A549 (cell line): ENCODE measurements at regions not wholly inside any gene's neighbourhood (a gene's known extent, or its start where the extent isn't known, plus 50 kb on each side); places are given as distances from the start of the nearest gene placed in this dataset.

Experiments
- BHLHE40 ChIP-seq: IDR thresholded peaks from 2 replicates; pipeline ENCODE4 v1.6.1; 2012; ENCODE audit warnings: low read depth, low read length, inconsistent platforms
- CBX2 ChIP-seq: fragments of 200-600 bp; sonication (generic); IDR thresholded peaks from 2 replicates; pipeline ENCODE4 v1.6.1; 2016; ENCODE audit warnings: low read depth, mild to moderate bottlenecking, borderline replicate concordance
- CEBPB ChIP-seq, 2 experiments: fragments of >200 bp in 1 of 2; sonication (Bioruptor Twin) in 1 of 2; formaldehyde crosslinking in 1 of 2; IDR thresholded peaks; 2 replicates each; pipeline ENCODE4 v1.6.1; 2012 to 2016
- CTCF ChIP-seq: fragments of >200 bp; sonication (Bioruptor Twin); formaldehyde crosslinking; IDR thresholded peaks from 3 replicates; pipeline ENCODE4 v1.5.1; 2016
- E2F6 ChIP-seq: IDR thresholded peaks from 2 replicates; pipeline ENCODE4 v1.6.1; 2012; ENCODE audit warnings: low read depth, borderline replicate concordance
- EP300 ChIP-seq, 2 experiments: fragments of >200 bp; sonication (Bioruptor Twin); formaldehyde crosslinking; IDR thresholded peaks; 2 replicates in 1 of 2; 3 replicates in 1 of 2; pipeline ENCODE4 v1.6.1; 2016 to 2017
- HOXB13 ChIP-seq: fragments of 250-450 bp; sonication (Bioruptor Pico); IDR thresholded peaks from 2 replicates; pipeline ENCODE4 v1.5.0; 2020; ENCODE audit warnings: low read depth, mild to moderate bottlenecking, moderate library complexity
- NFE2L2 ChIP-seq: fragments of 150-350 bp; conservative IDR thresholded peaks from 2 replicates; pipeline ENCODE4 v1.6.1; 2014; ENCODE audit warnings: low read length
- PHF8 ChIP-seq: fragments of 200-600 bp; sonication (generic); IDR thresholded peaks from 2 replicates; pipeline ENCODE4 v1.6.1; 2016; ENCODE audit warnings: low read depth, mild to moderate bottlenecking, antibody characterized with exemption, moderate library complexity, borderline replicate concordance
- REST ChIP-seq: fragments of 200-600 bp; sonication (generic); IDR thresholded peaks from 2 replicates; pipeline ENCODE4 v1.6.1; 2016; ENCODE audit warnings: antibody characterized with exemption, mild to moderate bottlenecking, moderate library complexity
- SMC3 ChIP-seq: fragments of >200 bp; sonication (Bioruptor Twin); formaldehyde crosslinking; IDR thresholded peaks from 3 replicates; pipeline ENCODE4 v1.6.1; 2018; ENCODE audit warnings: inconsistent platforms
- ZFP36 ChIP-seq: fragments of 450-650 bp; IDR thresholded peaks from 2 replicates; pipeline ENCODE4 v1.6.1; 2014; ENCODE audit warnings: borderline replicate concordance; ENCODE audit not compliant: partially characterized antibody

GRCh38 chr2:220143336-220143735 lies 515.9 kb downstream of the SLC4A3 start:
- TF ChIP-seq CTCF (no peak), HOXB13 (no peak), CEBPB (IDR thresholded peaks at IDR 0.05) (peak; percentile 11 to 37; a peak in 1 of 4 replicates), BHLHE40 (no peak), E2F6 (no peak), SMC3 (no peak), ZFP36 (no peak), PHF8 (no peak), EP300 (IDR thresholded peaks at IDR 0.05) (no peak), CBX2 (no peak), REST (no peak), NFE2L2 (no peak)
